ENCODE measurements at regions not wholly inside any gene's neighbourhood (a gene's known extent, or its start where the extent isn't known, plus 50 kb on each side); places are given as distances from the start of the nearest gene placed in this dataset.

DNA sequence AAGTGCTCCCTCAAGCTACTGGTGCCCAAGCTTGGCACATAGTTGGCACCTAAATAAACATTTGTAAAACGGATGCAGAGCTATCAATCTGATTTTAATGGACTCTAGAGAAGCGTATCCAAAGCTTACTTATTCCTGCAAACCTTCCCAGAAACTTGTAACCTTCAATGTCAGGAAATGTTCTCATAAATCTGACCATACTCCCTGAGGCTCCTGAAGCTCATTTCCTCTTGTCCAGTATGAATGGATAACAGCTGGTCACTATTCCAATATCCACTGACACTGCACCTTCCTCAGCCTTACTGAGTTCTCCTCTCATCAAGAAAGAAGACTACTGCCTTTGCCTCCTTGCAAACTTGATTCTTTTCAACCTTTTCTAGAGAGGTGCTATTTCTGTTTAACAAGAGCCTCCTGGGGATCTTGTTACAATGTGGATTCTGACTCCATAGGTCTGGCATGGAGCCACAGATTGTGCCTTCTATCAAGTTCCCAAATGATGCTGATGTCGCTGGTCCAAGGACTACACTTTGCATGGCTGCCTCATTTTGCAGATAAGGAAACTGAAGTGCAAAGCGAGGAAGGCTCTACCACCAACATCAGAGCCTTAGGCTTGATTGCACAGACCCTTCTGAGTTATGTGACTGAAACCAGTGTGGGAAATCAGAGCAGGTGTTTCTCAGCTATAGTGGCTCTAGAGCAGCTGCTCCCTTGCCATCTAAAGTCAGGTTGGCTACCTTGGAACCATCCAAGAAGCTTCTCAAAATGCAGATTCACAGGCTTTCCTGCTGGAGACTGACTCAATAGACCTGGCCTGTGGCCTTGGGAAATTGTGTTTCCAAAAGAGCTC is 377.8 kb downstream of the SOX9 start:
- TF ChIP-seq, protein P1, sequence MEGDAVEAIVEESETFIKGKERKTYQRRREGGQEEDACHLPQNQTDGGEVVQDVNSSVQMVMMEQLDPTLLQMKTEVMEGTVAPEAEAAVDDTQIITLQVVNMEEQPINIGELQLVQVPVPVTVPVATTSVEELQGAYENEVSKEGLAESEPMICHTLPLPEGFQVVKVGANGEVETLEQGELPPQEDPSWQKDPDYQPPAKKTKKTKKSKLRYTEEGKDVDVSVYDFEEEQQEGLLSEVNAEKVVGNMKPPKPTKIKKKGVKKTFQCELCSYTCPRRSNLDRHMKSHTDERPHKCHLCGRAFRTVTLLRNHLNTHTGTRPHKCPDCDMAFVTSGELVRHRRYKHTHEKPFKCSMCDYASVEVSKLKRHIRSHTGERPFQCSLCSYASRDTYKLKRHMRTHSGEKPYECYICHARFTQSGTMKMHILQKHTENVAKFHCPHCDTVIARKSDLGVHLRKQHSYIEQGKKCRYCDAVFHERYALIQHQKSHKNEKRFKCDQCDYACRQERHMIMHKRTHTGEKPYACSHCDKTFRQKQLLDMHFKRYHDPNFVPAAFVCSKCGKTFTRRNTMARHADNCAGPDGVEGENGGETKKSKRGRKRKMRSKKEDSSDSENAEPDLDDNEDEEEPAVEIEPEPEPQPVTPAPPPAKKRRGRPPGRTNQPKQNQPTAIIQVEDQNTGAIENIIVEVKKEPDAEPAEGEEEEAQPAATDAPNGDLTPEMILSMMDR (conservative IDR thresholded peaks at IDR 0.05; ENCODE audit: low read length), result no peak
- no peak for TF ChIP-seq EZH2phosphoT487 (IDR thresholded peaks at IDR 0.05; ENCODE audit: borderline replicate concordance)
- no peaks in the 10 kb centered on the region for H3K9me2 ChIP-seq (replicated peaks; ENCODE audit: low read depth, low read length)
- no peak overlapping the region for H3K4me2 ChIP-seq (ENCODE audit: low read depth, low read length, poor library complexity, severe bottlenecking)
- H3F3A ChIP-seq (ENCODE audit: low read depth), result no peaks in the 10 kb centered on the region
- H4K20me1 ChIP-seq (ENCODE audit: insufficient read depth, low read length, poor library complexity, severe bottlenecking), result no peaks in the 10 kb centered on the region
- no peaks in the 10 kb centered on the region for H3K27me3 ChIP-seq (ENCODE audit: insufficient read depth, low read length, poor library complexity, severe bottlenecking)
- H3K9me3 ChIP-seq (ENCODE audit: insufficient read depth, low read depth, low read length), result no peaks in the 10 kb centered on the region; the same call in 1 of the 2 replicates
- H3K79me2 ChIP-seq (ENCODE audit: insufficient read depth, low read length), result no peaks in the 10 kb centered on the region
- no peak overlapping the region for H3K4me3 ChIP-seq (ENCODE audit: low read length, poor library complexity, severe bottlenecking)
- no peaks in the 10 kb centered on the region for H3K4me1 ChIP-seq (ENCODE audit: insufficient read depth, low read length, poor library complexity, severe bottlenecking)
- H2AFZ ChIP-seq (ENCODE audit: low read length), result no peak overlapping the region
- no peaks in the 10 kb centered on the region for H3K36me3 ChIP-seq (ENCODE audit: insufficient read depth, low read length)
- no peak overlapping the region for H3K9ac ChIP-seq (ENCODE audit: low read depth, low read length, poor library complexity, severe bottlenecking)

DNA sequence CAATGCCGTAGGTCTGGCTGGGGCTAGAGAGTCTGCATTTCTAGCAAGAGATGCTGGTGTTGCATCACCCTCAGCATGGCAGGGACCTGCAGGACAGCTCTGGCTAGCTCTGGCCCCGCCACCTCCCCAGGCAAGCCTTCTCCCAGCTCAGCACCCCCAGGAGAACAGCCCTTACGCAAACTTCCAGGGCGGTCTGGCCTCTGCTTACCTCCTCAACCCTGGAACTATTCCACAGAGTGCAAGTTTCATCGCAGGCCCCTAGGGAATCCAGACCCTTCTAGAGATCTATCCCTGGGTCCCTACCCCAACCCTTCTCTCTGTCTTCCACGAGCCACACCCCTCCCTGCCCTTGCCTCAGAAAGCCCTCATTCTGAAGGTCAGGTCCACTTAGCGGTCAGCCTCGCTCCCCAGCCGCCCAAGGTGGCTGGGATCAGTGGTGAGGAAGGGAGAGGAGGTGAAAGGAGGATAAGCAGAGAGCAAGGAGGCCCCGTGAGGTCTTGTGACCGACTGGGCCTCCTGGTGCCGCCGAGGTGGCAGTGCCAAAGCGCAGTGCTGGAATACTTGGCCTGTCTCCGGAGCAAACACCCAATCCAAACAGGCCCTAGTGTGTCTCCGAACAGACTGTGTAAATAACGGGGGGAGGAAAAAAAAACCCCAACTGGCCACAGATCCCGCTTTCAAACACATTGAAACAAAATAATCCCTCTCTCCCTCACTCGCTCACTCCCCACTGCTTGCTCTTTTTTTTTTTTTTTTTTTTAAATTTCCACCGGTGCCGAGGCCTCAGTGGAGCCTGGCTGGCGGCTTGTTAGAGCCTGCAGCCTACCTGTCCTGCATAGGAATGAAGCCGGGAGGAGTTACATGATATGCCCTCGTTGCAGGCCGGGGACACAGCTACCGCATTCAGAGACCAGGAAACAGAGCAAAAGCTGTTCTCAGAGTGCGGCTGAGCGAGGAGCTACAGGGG is 380.9 kb downstream of the SOX9 start:
- Histone ChIP-seq H3K79me2 (ENCODE audit: insufficient read depth, low read length) (no peaks in the 10 kb centered on the region), H4K20me1 (ENCODE audit: insufficient read depth, low read length, poor library complexity, severe bottlenecking) (no peaks in the 10 kb centered on the region), H3K4me3 (ENCODE audit: low read length, poor library complexity, severe bottlenecking) (no peak overlapping the region), H3K9me2 (replicated peaks; ENCODE audit: low read depth, low read length) (no peaks in the 10 kb centered on the region), H3K9ac (ENCODE audit: low read depth, low read length, poor library complexity, severe bottlenecking) (no peak overlapping the region), H2AFZ (ENCODE audit: low read length) (no peak overlapping the region), H3K4me2 (ENCODE audit: low read depth, low read length, poor library complexity, severe bottlenecking) (no peak overlapping the region), H3F3A (ENCODE audit: low read depth) (no peaks in the 10 kb centered on the region), H3K27me3 (ENCODE audit: insufficient read depth, low read length, poor library complexity, severe bottlenecking) (no peaks in the 10 kb centered on the region), H3K4me1 (ENCODE audit: insufficient read depth, low read length, poor library complexity, severe bottlenecking) (no peaks in the 10 kb centered on the region), H3K9me3 (ENCODE audit: insufficient read depth, low read depth, low read length) (no peaks in the 10 kb centered on the region; the same call in 1 of the 2 replicates), H3K36me3 (ENCODE audit: insufficient read depth, low read length) (no peaks in the 10 kb centered on the region)
- TF ChIP-seq, protein P1 (conservative IDR thresholded peaks at IDR 0.05; ENCODE audit: low read length), result no peak
- TF ChIP-seq EZH2phosphoT487 (IDR thresholded peaks at IDR 0.05; ENCODE audit: borderline replicate concordance), result no peak

DNA sequence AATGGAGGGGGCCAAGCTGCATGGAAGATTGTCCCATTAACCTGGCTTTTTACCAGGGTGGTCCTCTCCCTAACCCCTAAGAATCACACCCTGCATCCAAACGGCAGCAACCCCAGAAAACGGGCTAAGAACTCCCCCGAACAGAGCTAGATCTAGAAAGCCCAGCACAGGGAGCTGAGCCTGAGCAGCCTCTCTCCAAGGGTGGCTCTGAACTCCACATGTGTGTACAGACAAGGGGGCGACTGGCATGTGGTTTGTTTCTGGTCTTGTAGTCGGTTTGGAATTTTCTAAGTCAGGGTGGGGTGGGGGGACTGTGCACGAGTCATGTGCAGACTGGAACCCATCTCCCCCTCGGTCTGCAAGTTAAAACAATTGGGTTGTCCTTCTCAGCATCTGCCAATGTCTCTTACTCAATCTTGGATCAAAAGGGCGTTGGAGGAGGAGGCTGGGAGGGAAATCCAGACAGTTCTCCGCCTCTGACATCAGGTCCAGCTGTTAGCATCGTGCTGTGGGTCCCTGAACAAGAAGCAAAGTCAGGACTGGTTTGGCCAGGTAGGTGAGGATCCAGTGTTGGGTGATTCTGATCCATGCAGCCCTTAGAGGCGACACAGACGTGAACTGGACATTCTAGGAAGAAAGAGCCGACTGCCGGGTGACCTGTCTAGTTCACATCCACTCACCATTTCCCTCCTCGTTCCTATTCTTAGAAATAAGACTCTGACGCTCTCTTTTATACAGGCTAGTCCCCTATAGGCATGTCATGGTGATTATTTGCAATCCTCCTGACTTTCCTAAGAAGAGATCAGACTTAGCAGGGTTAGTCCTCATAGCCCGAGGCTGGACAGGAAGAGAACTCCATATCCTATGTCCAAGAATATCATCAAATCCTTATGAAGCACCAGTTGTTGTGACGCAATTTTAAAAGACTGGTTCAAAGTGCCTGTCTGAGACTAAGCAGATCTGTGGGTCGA is 381.8 kb downstream of the SOX9 start:
- no peaks in the 10 kb centered on the region for H3K27me3 ChIP-seq (ENCODE audit: insufficient read depth, low read length, poor library complexity, severe bottlenecking)
- H3K4me1 ChIP-seq (ENCODE audit: insufficient read depth, low read length, poor library complexity, severe bottlenecking), result no peaks in the 10 kb centered on the region
- H3K79me2 ChIP-seq (ENCODE audit: insufficient read depth, low read length), result no peaks in the 10 kb centered on the region
- no peak overlapping the region for H3K9ac ChIP-seq (ENCODE audit: low read depth, low read length, poor library complexity, severe bottlenecking)
- TF ChIP-seq EZH2phosphoT487 (IDR thresholded peaks at IDR 0.05; ENCODE audit: borderline replicate concordance), result no peak
- TF ChIP-seq, protein P1 (conservative IDR thresholded peaks at IDR 0.05; ENCODE audit: low read length), result no peak
- no peak overlapping the region for H3K4me2 ChIP-seq (ENCODE audit: low read depth, low read length, poor library complexity, severe bottlenecking)
- no peaks in the 10 kb centered on the region for H4K20me1 ChIP-seq (ENCODE audit: insufficient read depth, low read length, poor library complexity, severe bottlenecking)
- no peak overlapping the region for H3K4me3 ChIP-seq (ENCODE audit: low read length, poor library complexity, severe bottlenecking)
- H2AFZ ChIP-seq (ENCODE audit: low read length), result no peak overlapping the region
- no peaks in the 10 kb centered on the region for H3K36me3 ChIP-seq (ENCODE audit: insufficient read depth, low read length)
- H3F3A ChIP-seq (ENCODE audit: low read depth), result no peaks in the 10 kb centered on the region
- H3K9me2 ChIP-seq (replicated peaks; ENCODE audit: low read depth, low read length), result no peaks in the 10 kb centered on the region
- H3K9me3 ChIP-seq (ENCODE audit: insufficient read depth, low read depth, low read length), result no peaks in the 10 kb centered on the region; the same call in 1 of the 2 replicates

Measured in Loucy (cell line).